AML-193 (cell line): ENCODE measurements at regions not wholly inside any gene's neighbourhood (a gene's known extent, or its start where the extent isn't known, plus 50 kb on each side); places are given as distances from the start of the nearest gene placed in this dataset.

Experiments
- DNase-seq, 2 experiments: peaks; one replicate each; lab custom pipeline; 2025; lab: John Stamatoyannopoulos, UW

- DNase-seq: no peak
Measured at GRCh38 chr1:199854686-199855321, 172.7 kb upstream of the NR5A2 start.

GRCh38 chr1:199855580-199855979 lies 171.9 kb upstream of the NR5A2 start:
- peak; percentile 31 to 40 for DNase-seq

GRCh38 chr1:199856216-199856780 lies 171.2 kb upstream of the NR5A2 start:
- no peak for DNase-seq

- DNase-seq: peak; percentile 82 to 90
Measured at GRCh38 chr1:199857108-199857507, 170.4 kb upstream of the NR5A2 start.

GRCh38 chr1:199857516-199857915 lies 170.0 kb upstream of the NR5A2 start:
- DNase-seq: no peak

- DNase-seq: no peak
Measured at GRCh38 chr1:199858171-199858570, 169.3 kb upstream of the NR5A2 start.

GRCh38 chr1:199858856-199859255 lies 168.7 kb upstream of the NR5A2 start:
- DNase-seq: no peak

- DNase-seq: peak; percentile 87 to 90
Measured at GRCh38 chr1:199859491-199859933, 168.0 kb upstream of the NR5A2 start.

GRCh38 chr1:199861020-199861795 lies 166.3 kb upstream of the NR5A2 start:
- no peak for DNase-seq

- no peak for DNase-seq
Measured at GRCh38 chr1:199862047-199862446, 165.5 kb upstream of the NR5A2 start.

- no peak for DNase-seq
Measured at GRCh38 chr1:199866210-199866617, 161.3 kb upstream of the NR5A2 start.

- peak; percentile 77 to 85 for DNase-seq
Measured at GRCh38 chr1:199867601-199868000, 159.9 kb upstream of the NR5A2 start.

GRCh38 chr1:199868777-199869176 lies 158.7 kb upstream of the NR5A2 start:
- no peak for DNase-seq

- DNase-seq: no peak
Measured at GRCh38 chr1:199875337-199875736, 152.2 kb upstream of the NR5A2 start.

- no peak for DNase-seq
Measured at GRCh38 chr1:199875856-199876255, 151.7 kb upstream of the NR5A2 start.

GRCh38 chr1:199877526-199878384 lies 149.8 kb upstream of the NR5A2 start:
- no peak for DNase-seq

GRCh38 chr1:199878823-199879222 lies 148.7 kb upstream of the NR5A2 start:
- peak; percentile 53 to 72 for DNase-seq

- DNase-seq: no peak
Measured at GRCh38 chr1:199898654-199899053, 128.9 kb upstream of the NR5A2 start.

- DNase-seq: no peak
Measured at GRCh38 chr1:199901341-199901740, 126.2 kb upstream of the NR5A2 start.

GRCh38 chr1:199907361-199907760 lies 120.1 kb upstream of the NR5A2 start:
- DNase-seq: no peak

GRCh38 chr1:199909137-199909536 lies 118.4 kb upstream of the NR5A2 start:
- no peak for DNase-seq

GRCh38 chr1:199913318-199913717 lies 114.2 kb upstream of the NR5A2 start:
- no peak for DNase-seq
